GM03348 (cell line): ENCODE measurements at regions not wholly inside any gene's neighbourhood (a gene's known extent, or its start where the extent isn't known, plus 50 kb on each side); places are given as distances from the start of the nearest gene placed in this dataset.

Source experiments
- DNase-seq: peaks from one replicate; pipeline ENCODE4 v3.0.0; 2012; ENCODE audit warnings: low spot score

DNA sequence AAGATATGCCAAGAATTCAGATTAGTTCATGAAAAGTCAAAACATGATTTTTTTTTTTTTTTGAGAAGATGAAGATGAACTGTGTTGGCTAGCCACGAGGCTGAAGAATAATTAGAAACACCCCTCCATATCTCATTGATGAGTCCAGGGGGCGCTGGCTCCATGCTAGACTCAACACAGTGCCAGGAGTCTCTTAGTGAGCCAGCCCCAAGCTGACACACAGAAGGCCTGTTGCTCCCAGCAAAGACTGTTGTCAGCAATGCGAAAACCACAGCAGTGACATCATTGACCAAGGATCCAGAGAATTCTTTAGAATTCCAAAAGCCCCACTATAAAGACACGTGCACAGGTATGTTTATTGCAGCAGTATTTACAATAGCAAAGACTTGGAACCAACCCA lies 185.2 kb downstream of the ANXA2 start:
- no peak for DNase-seq

GRCh38 chr15:60213377-60214000 lies 184.3 kb downstream of the ANXA2 start:
- DNase-seq = no peak

DNA sequence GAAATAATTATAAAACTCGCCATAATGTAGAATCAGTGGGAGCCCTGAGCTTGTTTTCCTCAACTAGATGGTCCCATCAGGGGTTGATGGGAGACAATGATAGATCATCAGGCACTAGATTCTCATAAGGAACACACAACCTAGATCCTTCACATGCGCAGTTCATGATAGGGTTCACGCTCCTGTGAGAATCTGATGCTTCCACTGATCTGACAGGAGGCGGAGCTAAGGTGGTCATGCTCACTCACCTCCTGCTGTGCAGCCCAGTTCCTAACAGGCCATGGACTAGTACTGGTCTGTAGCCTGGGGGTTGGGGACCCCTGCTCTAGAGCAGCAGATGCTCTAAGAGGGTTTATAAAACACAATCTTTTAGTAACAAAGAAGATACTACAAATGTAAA lies 183.6 kb downstream of the ANXA2 start:
- DNase-seq = no peak

- no peak for DNase-seq
These were observed 182.4 kb downstream of the ANXA2 start for GRCh38 chr15:60215225-60215963.

DNA sequence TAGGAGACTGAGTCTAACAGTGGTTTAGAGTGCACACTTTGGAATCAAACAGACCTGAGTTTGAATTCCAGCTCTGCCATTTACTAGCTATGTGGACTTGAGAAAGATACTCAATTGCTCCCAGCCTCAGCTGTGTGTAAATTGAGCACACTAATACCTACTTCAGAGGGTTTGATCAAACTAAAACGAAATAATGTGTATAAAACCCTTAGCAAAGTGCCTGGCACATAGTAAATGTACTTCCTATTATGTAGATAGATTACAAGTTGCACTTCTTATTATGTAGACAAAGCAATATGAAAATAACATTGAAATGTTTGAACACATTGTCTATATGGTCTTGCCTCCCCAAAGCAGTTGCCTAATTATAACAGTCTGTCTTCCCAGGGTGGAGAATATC lies 180.6 kb downstream of the ANXA2 start:
- no peak for DNase-seq

- DNase-seq = no peak
These were observed 179.5 kb downstream of the ANXA2 start for GRCh38 chr15:60218256-60218655.

GRCh38 chr15:60219866-60220265 lies 177.9 kb downstream of the ANXA2 start:
- no peak for DNase-seq

GRCh38 chr15:60221356-60221755 lies 176.4 kb downstream of the ANXA2 start:
- no peak for DNase-seq

GRCh38 chr15:60222404-60222803 lies 175.4 kb downstream of the ANXA2 start:
- no peak for DNase-seq

GRCh38 chr15:60223176-60223575 lies 174.6 kb downstream of the ANXA2 start:
- no peak for DNase-seq

GRCh38 chr15:60226924-60227323 lies 170.9 kb downstream of the ANXA2 start:
- DNase-seq = no peak

DNA sequence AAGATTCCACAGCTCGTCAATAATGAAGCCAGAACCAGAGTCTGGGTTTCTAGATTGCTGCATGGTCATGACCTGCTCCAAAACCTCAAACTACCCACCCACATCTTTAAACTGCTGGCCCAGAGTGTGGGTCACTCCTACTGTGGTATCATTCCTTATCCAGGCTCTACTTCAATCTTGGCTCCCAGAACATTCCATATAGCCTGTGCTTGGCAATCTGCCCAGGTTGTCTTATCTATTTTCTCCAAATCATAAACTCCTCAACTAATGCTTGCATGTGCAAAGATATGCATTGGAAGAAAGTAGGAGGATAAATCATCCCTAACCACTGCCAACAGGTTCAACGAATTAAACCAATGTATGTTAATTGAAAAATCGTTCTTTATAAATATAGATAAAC lies 169.7 kb downstream of the ANXA2 start:
- DNase-seq = no peak

GRCh38 chr15:60228619-60229018 lies 169.2 kb downstream of the ANXA2 start:
- DNase-seq = no peak

DNA sequence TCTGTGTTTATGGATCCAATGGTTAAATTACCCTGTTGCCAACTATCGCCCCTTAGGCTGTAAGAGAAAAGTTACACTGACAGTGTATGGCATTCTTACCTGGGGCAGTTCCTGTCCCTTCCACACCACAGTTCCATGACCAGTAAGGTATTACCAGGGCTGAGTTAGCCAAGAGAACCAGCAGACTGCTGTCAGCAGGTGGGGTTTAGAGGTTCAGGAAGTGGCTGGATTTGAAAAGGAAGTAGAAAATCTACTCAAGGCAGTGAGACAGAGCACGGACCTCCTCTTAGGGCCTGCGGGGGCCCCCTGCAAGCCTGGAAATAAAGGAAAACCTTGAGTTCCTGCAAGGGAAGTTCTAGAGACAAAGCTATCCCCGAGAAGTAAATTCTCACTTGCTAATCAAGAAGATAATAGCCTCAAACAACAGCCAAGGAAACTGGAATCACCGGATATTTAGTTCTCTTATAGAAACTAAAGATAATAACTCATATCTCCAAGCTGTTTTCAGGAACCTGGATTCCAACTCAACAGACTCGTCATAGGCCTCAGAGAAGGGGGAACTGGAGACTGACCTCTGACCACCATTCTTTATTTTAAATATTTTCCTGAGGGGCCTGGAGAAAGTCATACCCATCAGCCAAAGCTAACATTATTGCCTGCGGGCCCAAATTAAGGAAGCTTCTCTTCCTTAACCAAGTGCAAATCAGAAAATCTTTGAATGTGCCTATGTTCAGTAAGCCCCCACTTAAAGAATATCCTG lies 161.7 kb downstream of the ANXA2 start:
- DNase-seq = no peak

GRCh38 chr15:60237446-60237845 lies 160.3 kb downstream of the ANXA2 start:
- DNase-seq = no peak

DNA sequence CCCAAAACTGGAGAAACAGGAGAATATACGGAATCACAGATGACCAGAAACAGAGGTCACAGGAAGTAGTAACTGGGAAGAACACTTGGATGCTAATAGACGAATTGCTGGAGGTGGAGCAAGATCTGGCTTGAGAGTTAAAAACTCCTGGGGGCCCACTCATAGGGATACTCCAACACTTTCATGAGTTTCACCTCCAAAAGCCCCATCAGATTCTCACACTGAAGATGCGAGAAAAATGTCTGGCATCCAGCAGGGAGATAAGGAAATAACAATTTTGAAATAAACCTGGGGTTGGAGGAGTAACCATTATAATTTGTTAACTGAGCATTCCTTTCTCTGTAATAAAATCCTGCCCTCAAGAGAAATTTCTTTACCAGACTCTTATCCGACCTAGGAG lies 154.0 kb downstream of the ANXA2 start:
- DNase-seq = no peak

DNA sequence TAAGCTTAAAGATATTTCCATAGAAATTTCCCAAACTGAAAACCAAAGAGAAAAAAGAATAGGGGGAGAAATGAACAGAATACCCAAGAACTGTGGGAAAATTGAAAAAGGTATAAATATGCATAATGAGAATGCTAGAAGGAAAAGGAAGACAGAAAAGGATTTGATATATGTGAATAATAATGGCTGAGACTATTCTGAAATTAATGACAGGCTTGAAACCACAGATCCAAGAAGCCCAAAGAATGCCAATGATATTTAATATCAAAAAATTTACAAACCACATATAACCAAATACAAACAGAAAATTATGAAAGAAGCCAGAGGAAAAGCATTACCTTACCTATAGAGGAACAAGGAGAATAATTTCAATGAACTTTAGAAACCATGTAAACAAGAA lies 153.0 kb downstream of the ANXA2 start:
- DNase-seq = no peak

- no peak for DNase-seq
These were observed 147.5 kb downstream of the ANXA2 start for GRCh38 chr15:60250316-60250715.

GRCh38 chr15:60251300-60252070 lies 146.3 kb downstream of the ANXA2 start:
- no peak for DNase-seq

GRCh38 chr15:60254416-60254815 lies 143.4 kb downstream of the ANXA2 start:
- no peak for DNase-seq

GRCh38 chr15:60255390-60255789 lies 142.4 kb downstream of the ANXA2 start:
- DNase-seq = no peak

DNA sequence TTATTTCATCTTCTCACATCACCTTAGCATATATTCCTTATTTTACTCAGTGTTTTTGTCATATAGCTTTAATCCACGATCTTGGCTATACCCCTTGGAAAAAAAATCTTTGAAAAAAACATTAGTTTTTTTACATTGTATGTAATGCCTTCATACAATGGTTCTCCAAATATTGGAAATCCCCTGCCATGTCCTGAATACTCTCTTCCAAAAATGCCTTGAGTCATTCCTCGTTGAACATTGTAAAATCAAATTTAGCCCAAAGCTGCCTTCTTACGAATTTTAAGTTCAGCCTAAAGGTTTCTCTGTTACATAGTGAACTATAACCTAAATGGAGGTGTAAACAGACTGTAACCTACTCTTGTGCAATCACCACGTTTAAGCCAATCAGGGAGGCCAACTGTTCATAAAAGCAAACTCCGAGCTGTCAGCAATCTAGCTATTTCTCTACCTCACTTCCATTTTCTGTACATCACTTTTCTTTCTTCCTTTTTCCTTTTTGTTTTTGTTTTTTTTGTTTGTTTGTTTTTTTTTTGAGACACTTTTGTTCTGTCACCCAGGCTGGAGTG lies 140.1 kb downstream of the ANXA2 start:
- DNase-seq = no peak
